Liver (tissue), 8 donors: ENCODE measurements at regions not wholly inside any gene's neighbourhood (a gene's known extent, or its start where the extent isn't known, plus 50 kb on each side); places are given as distances from the start of the nearest gene placed in this dataset.

Experiments used
- DNase-seq: peaks from one replicate; pipeline ENCODE4 v3.0.0-alpha.2; 2017; ENCODE audit warnings: low spot score
- H3K27ac ChIP-seq, 2 donors: one replicate each; pipeline ENCODE4 v1.7.0; 2013; ENCODE audit warnings: inconsistent platforms in 2 of 2, low read length in 2 of 2, control low read depth in 1 of 2, low read depth in 1 of 2, mild to moderate bottlenecking in 1 of 2
- H3K27me3 ChIP-seq, 4 donors: one replicate each; pipeline versions ENCODE4 v1.6.1 to v1.7.0; 2013; ENCODE audit warnings: low read length in 3 of 4, inconsistent platforms in 1 of 4, mild to moderate bottlenecking in 1 of 4, moderate library complexity in 1 of 4; ENCODE audit not compliant: control insufficient read depth in 4 of 4, insufficient read depth in 4 of 4
- H3K36me3 ChIP-seq, 4 donors: one replicate each; pipeline versions ENCODE4 v1.6.1 to v1.7.0; 2013; ENCODE audit warnings: low read length in 3 of 4, mild to moderate bottlenecking in 3 of 4, low read depth in 1 of 4, moderate library complexity in 1 of 4; ENCODE audit not compliant: control insufficient read depth in 4 of 4, insufficient read depth in 3 of 4
- H3K4me1 ChIP-seq, 4 donors: one replicate each; pipeline versions ENCODE4 v1.6.1 to v1.7.0; 2013; ENCODE audit warnings: low read length in 3 of 4, mild to moderate bottlenecking in 3 of 4, moderate library complexity in 1 of 4; ENCODE audit not compliant: control insufficient read depth in 4 of 4, insufficient read depth in 4 of 4
- H3K4me3 ChIP-seq, 3 donors: one replicate each; pipeline versions ENCODE4 v1.6.1 to v1.7.0; 2013; ENCODE audit warnings: low read length in 3 of 3, control low read depth in 1 of 3, low read depth in 1 of 3, mild to moderate bottlenecking in 1 of 3
- H3K9ac ChIP-seq, 2 donors: one replicate each; pipeline ENCODE4 v1.7.0; 2013; ENCODE audit warnings: low read length in 2 of 2, mild to moderate bottlenecking in 2 of 2, moderate library complexity in 2 of 2, control low read depth in 1 of 2, low read depth in 1 of 2
- H3K9me3 ChIP-seq, 4 donors: one replicate each; pipeline versions ENCODE4 v1.6.1 to v1.7.0; 2013; ENCODE audit warnings: low read length in 3 of 4; ENCODE audit not compliant: control insufficient read depth in 4 of 4
- EGR1 ChIP-seq, 2 donors: IDR thresholded peaks; 2 replicates each; pipeline ENCODE4 v1.6.1; 2016 to 2018; ENCODE audit warnings: antibody characterized with exemption in 2 of 2, low read depth in 2 of 2
- FOXA1 ChIP-seq: IDR thresholded peaks from 2 replicates; pipeline ENCODE4 v1.6.1; 2016; ENCODE audit warnings: antibody characterized with exemption
- FOXA2 ChIP-seq: IDR thresholded peaks from 2 replicates; pipeline ENCODE4 v1.6.1; 2016; ENCODE audit warnings: antibody characterized with exemption
- GABPA ChIP-seq, 2 donors: IDR thresholded peaks in 1 of 2; conservative IDR thresholded peaks in 1 of 2; 2 replicates each; pipeline ENCODE4 v1.6.1; 2016; ENCODE audit warnings: antibody characterized with exemption in 2 of 2, mild to moderate bottlenecking in 1 of 2, moderate library complexity in 1 of 2
- HNF4A ChIP-seq, 2 donors: conservative IDR thresholded peaks; 2 replicates each; pipeline ENCODE4 v1.6.1; 2016; ENCODE audit warnings: antibody characterized with exemption in 2 of 2, mild to moderate bottlenecking in 2 of 2
- HNF4G ChIP-seq: IDR thresholded peaks from 2 replicates; pipeline ENCODE4 v1.6.1; 2016; ENCODE audit warnings: antibody characterized with exemption
- JUND ChIP-seq, 2 donors: IDR thresholded peaks; 2 replicates each; pipeline ENCODE4 v1.6.1; 2016; ENCODE audit warnings: antibody characterized with exemption in 2 of 2
- NR2F2 ChIP-seq: IDR thresholded peaks from 2 replicates; pipeline ENCODE4 v1.6.1; 2016; ENCODE audit warnings: antibody characterized with exemption
- RAD21 ChIP-seq, 2 donors: IDR thresholded peaks; 2 replicates each; pipeline ENCODE4 v1.6.1; 2016; ENCODE audit warnings: antibody characterized with exemption in 2 of 2, mild to moderate bottlenecking in 2 of 2
- RXRA ChIP-seq, 2 donors: IDR thresholded peaks; 2 replicates each; pipeline ENCODE4 v1.6.1; 2017 to 2018; ENCODE audit warnings: antibody characterized with exemption in 2 of 2, mild to moderate bottlenecking in 1 of 2
- SP1 ChIP-seq: IDR thresholded peaks from 2 replicates; pipeline ENCODE4 v1.6.1; 2018; ENCODE audit warnings: antibody characterized with exemption, mild to moderate bottlenecking
- TAF1 ChIP-seq: conservative IDR thresholded peaks from 2 replicates; pipeline ENCODE4 v1.6.1; 2016; ENCODE audit warnings: antibody characterized with exemption, mild to moderate bottlenecking
- YY1 ChIP-seq: IDR thresholded peaks from 2 replicates; pipeline ENCODE4 v1.6.1; 2016; ENCODE audit warnings: antibody characterized with exemption, mild to moderate bottlenecking
- WGBS: extraction: QIAGEN DNeasy Blood & Tissue Kit; methylation state at CpG from one replicate; pipeline ENCODE4 v1.1.7; 2013; 5-methylcytosine and 5-hydroxymethylcytosine counted together
- TF ChIP-seq, protein P1 (sequence below): IDR thresholded peaks from 2 replicates; pipeline ENCODE4 v1.6.1; 2016; ENCODE audit warnings: antibody characterized with exemption
- TF ChIP-seq, protein P2 (sequence below): fragments of 150-350 bp; IDR thresholded peaks from 2 replicates; pipeline ENCODE4 v1.5.1; 2017; ENCODE audit warnings: improper control_type of control experiment, low read depth, low read length; ENCODE audit not compliant: missing input control
- TF ChIP-seq, protein P3 (sequence below): IDR thresholded peaks from 2 replicates; pipeline ENCODE4 v1.6.1; 2016; ENCODE audit warnings: antibody characterized with exemption, mild to moderate bottlenecking
- TF ChIP-seq, protein P4 (sequence below): IDR thresholded peaks from 2 replicates; pipeline ENCODE4 v1.6.1; 2016; ENCODE audit warnings: antibody characterized with exemption
- TF ChIP-seq, protein P5 (sequence below): IDR thresholded peaks from 2 replicates; pipeline ENCODE4 v1.6.1; 2016; ENCODE audit warnings: antibody characterized with exemption
- donor health status: healthy.
- donor health status: healthy.
- donor health status: healthy.
- donor health status: healthy.
- donor health status: healthy.

DNA sequence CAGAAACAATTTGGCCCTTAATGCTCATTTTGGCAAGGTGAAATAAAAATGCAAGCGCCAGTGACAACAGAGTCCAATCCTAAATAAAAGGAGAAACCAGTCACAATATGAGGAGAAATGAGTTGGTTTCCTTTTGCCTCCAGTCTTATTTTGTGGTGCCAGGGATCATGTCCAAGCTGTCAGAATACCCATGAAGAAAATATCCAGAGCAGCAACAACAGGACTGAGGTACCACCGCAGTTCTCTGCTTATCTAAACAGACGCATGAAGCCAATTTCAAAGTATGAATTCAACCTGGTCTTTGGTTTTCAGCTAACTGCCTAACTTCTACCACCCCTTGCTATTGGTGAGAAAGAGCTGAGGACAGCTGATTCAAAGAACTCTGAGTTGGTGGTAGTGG is 199.9 kb upstream of the MAGEB2 start:
- TF ChIP-seq, protein P1, sequence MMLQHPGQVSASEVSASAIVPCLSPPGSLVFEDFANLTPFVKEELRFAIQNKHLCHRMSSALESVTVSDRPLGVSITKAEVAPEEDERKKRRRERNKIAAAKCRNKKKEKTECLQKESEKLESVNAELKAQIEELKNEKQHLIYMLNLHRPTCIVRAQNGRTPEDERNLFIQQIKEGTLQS: no peak
- TF ChIP-seq, protein P2, sequence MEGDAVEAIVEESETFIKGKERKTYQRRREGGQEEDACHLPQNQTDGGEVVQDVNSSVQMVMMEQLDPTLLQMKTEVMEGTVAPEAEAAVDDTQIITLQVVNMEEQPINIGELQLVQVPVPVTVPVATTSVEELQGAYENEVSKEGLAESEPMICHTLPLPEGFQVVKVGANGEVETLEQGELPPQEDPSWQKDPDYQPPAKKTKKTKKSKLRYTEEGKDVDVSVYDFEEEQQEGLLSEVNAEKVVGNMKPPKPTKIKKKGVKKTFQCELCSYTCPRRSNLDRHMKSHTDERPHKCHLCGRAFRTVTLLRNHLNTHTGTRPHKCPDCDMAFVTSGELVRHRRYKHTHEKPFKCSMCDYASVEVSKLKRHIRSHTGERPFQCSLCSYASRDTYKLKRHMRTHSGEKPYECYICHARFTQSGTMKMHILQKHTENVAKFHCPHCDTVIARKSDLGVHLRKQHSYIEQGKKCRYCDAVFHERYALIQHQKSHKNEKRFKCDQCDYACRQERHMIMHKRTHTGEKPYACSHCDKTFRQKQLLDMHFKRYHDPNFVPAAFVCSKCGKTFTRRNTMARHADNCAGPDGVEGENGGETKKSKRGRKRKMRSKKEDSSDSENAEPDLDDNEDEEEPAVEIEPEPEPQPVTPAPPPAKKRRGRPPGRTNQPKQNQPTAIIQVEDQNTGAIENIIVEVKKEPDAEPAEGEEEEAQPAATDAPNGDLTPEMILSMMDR: no peak
- TF ChIP-seq EGR1 (IDR thresholded peaks at IDR 0.05; ENCODE audit: low read depth in 2 of 2): no peak
- TF ChIP-seq, protein P3, sequence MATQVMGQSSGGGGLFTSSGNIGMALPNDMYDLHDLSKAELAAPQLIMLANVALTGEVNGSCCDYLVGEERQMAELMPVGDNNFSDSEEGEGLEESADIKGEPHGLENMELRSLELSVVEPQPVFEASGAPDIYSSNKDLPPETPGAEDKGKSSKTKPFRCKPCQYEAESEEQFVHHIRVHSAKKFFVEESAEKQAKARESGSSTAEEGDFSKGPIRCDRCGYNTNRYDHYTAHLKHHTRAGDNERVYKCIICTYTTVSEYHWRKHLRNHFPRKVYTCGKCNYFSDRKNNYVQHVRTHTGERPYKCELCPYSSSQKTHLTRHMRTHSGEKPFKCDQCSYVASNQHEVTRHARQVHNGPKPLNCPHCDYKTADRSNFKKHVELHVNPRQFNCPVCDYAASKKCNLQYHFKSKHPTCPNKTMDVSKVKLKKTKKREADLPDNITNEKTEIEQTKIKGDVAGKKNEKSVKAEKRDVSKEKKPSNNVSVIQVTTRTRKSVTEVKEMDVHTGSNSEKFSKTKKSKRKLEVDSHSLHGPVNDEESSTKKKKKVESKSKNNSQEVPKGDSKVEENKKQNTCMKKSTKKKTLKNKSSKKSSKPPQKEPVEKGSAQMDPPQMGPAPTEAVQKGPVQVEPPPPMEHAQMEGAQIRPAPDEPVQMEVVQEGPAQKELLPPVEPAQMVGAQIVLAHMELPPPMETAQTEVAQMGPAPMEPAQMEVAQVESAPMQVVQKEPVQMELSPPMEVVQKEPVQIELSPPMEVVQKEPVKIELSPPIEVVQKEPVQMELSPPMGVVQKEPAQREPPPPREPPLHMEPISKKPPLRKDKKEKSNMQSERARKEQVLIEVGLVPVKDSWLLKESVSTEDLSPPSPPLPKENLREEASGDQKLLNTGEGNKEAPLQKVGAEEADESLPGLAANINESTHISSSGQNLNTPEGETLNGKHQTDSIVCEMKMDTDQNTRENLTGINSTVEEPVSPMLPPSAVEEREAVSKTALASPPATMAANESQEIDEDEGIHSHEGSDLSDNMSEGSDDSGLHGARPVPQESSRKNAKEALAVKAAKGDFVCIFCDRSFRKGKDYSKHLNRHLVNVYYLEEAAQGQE: no peak
- TF ChIP-seq FOXA1: no peak
- TF ChIP-seq, protein P4, sequence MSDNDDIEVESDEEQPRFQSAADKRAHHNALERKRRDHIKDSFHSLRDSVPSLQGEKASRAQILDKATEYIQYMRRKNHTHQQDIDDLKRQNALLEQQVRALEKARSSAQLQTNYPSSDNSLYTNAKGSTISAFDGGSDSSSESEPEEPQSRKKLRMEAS: no peak
- no peak for TF ChIP-seq HNF4G
- TF ChIP-seq RXRA (IDR thresholded peaks at IDR 0.05): no peak
- no peak for TF ChIP-seq HNF4A (conservative IDR thresholded peaks at IDR 0.05)
- no peak for TF ChIP-seq JUND (IDR thresholded peaks at IDR 0.05)
- TF ChIP-seq RAD21 (IDR thresholded peaks at IDR 0.05): no peak
- TF ChIP-seq TAF1: no peak
- TF ChIP-seq YY1: no peak
- no peak for TF ChIP-seq SP1
- TF ChIP-seq FOXA2: no peak
- TF ChIP-seq GABPA (IDR thresholded peaks at IDR 0.05 in 1 of 2, conservative IDR thresholded peaks at IDR 0.05 in 1 of 2): no peak
- TF ChIP-seq, protein P5, sequence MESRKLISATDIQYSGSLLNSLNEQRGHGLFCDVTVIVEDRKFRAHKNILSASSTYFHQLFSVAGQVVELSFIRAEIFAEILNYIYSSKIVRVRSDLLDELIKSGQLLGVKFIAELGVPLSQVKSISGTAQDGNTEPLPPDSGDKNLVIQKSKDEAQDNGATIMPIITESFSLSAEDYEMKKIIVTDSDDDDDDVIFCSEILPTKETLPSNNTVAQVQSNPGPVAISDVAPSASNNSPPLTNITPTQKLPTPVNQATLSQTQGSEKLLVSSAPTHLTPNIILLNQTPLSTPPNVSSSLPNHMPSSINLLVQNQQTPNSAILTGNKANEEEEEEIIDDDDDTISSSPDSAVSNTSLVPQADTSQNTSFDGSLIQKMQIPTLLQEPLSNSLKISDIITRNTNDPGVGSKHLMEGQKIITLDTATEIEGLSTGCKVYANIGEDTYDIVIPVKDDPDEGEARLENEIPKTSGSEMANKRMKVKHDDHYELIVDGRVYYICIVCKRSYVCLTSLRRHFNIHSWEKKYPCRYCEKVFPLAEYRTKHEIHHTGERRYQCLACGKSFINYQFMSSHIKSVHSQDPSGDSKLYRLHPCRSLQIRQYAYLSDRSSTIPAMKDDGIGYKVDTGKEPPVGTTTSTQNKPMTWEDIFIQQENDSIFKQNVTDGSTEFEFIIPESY: no peak
- no peak for TF ChIP-seq NR2F2
- Histone ChIP-seq H3K36me3 (no peaks in the 10 kb centered on the region), H3K9me3 (peaks cover 0 to 4% (median 0%) of the 10 kb centered on the region in 4 donors), H3K27me3 (no peaks in the 10 kb centered on the region), H3K4me3 (no peak overlapping the region), H3K27ac (no peak overlapping the region), H3K4me1 (no peaks in the 10 kb centered on the region), H3K9ac (no peak overlapping the region)
- WGBS: 85% methylated on average over 3 of the region's 3 CpGs
- DNase-seq: no peak
